ENCODE measurements at regions not wholly inside any gene's neighbourhood (a gene's known extent, or its start where the extent isn't known, plus 50 kb on each side); places are given as distances from the start of the nearest gene placed in this dataset.

- no peak for DNase-seq (ENCODE audit: low spot score)
These were observed 50.3 kb upstream of the FNDC1 start for GRCh38 chr6:159118924-159119323.

- DNase-seq (ENCODE audit: low spot score), result no peak
These were observed 51.6 kb upstream of the FNDC1 start for GRCh38 chr6:159117563-159117962.

- no peak for DNase-seq (ENCODE audit: low spot score)
These were observed 52.2 kb upstream of the FNDC1 start for GRCh38 chr6:159117046-159117445.

DNA sequence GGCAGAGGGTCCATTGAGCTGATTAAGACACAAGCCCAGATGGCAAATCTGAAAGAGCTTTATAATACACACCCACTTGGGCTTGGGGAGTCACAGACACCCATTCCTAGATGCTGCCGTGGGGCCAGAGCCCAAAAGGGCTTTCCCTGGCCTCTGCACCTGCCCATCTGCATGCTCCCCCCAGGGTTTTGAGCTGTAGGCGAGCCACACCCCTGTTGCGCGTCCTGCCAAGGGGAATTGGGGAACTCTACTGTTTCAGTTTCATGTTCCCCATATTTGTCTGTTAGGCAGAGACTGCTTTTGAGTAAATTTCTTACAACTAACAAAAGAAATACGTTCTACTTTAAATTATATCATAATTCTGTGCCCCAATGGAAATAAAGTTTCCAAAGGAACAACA lies 52.9 kb upstream of the FNDC1 start:
- no peak for DNase-seq (ENCODE audit: low spot score)

DNA sequence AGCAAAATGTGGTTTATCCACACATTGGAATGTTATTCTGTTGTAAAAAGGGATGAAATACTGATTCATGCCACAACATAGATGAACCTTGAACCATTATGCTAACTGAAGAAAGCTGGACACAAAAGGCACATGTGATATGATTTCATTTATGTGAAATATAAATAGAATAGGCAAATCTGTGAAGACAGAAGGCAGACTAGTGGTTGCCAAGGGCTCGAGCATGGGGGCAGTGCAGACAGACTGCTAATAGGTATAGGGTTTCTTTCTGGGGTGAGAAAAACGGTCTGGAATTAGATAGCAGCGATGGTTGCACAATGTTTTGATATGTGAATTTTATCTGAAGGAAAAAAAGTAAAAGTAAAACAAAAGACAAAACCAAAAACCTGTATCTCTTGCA lies 54.6 kb upstream of the FNDC1 start:
- no peak for DNase-seq (ENCODE audit: low spot score)

DNA sequence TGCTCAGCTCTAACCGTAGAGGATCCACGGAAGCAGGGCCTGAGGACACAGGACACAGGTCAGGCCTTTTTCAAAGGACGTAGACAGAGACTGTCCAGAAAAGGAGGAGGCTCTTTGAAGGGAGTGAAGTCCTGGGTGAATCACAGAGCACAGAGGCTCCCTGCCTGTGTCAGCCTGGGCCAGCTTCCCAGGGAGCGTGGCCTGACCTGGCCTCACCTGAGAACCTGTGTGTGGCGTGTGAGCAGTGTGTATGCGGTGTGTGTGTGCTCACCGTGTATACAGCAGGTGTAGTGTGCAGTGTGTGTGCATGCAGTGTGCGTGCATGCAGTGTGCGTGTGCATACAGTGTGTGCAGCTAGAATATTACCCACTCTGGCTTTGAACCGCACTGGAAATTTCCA lies 56.0 kb upstream of the FNDC1 start:
- DNase-seq (ENCODE audit: low spot score), result no peak

GRCh38 chr6:159112714-159113113 lies 56.5 kb upstream of the FNDC1 start:
- no peak for DNase-seq (ENCODE audit: low spot score)

DNA sequence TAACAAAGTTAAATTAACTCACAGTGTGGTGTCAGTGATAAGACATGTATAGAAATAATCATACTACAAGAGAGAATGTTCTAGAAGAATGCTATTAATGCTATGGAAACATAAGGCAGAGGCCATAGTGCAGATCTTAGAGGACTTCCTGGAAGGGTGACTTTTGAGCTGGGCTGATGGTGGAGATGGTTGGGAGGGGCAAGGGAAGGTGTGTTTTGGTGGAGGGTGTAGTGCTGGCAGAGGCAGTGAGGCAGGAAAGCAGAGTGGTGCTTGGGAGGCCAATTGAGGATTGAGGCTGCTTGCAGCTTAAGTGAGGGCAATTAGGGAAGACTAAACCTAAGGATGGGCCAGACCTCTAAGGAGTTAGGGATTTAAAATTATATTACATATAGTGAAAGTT lies 58.5 kb upstream of the FNDC1 start:
- DNase-seq (ENCODE audit: low spot score), result no peak

DNA sequence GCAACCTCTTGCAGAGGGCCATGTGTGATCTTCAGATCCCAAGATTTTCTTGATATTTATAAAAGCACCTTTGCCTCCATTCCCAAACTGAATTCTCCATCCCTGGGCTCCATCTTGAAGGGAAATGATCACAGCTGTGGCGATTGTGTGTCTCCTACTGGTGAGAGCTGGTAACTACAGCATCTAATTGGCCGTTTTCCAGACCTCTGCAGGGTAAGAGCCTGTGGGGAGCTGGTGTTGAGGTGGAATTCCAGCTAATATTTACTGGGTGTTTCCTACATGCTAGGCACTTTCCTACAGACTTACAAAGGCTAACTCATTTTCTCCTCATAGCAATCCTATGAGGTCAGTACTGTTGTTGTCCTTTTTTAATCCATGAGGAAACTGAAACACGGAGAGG lies 59.2 kb upstream of the FNDC1 start:
- DNase-seq (ENCODE audit: low spot score), result peak; percentile 66

DNA sequence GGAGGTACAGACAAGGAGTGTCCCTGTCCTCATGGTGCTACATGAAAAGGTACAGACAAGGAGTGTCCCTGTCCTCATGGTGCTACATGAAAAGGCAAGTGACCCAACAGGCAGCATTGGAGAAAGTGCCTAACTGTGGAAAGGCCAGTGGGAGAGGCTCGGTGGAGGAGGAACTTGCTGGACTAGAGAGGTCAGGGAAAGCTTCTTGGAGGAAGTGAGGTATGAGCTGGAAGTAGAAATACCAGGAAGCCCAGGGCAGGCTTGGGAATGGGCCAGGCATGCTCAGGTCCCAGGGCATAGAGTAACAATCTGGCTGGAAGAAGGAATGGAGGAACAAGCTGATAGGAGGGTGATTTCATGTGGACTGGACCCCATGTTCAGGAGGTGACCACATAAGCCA lies 59.8 kb upstream of the FNDC1 start:
- DNase-seq (ENCODE audit: low spot score), result peak; percentile 30

DNA sequence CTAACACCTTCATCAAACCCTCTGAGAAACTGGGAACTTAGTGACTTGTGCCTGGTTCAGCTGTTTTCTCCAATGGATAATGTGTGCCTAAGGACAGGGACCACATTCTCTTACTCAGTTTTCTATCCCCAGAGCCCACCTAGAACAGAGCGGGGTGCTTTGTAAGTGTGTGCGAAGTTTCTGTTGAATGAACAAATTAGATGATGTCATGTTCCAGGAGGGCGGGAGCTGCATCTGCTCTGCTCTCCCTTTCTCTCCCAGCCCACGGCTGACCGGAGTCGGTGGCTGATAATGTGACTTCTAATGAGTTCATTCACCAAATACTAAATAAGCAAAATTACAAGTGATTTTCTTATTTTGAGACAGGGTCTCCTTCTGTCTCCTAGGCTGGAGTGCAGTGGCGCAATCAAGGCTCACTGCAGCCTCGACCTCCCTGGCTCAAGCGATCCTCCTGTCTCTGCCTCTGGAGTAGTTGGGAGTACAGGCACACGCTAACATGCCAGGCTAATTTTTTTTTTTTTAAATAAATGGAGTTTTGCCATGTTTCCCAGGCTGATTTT lies 60.7 kb upstream of the FNDC1 start:
- DNase-seq (ENCODE audit: low spot score), result peak; percentile 17

DNA sequence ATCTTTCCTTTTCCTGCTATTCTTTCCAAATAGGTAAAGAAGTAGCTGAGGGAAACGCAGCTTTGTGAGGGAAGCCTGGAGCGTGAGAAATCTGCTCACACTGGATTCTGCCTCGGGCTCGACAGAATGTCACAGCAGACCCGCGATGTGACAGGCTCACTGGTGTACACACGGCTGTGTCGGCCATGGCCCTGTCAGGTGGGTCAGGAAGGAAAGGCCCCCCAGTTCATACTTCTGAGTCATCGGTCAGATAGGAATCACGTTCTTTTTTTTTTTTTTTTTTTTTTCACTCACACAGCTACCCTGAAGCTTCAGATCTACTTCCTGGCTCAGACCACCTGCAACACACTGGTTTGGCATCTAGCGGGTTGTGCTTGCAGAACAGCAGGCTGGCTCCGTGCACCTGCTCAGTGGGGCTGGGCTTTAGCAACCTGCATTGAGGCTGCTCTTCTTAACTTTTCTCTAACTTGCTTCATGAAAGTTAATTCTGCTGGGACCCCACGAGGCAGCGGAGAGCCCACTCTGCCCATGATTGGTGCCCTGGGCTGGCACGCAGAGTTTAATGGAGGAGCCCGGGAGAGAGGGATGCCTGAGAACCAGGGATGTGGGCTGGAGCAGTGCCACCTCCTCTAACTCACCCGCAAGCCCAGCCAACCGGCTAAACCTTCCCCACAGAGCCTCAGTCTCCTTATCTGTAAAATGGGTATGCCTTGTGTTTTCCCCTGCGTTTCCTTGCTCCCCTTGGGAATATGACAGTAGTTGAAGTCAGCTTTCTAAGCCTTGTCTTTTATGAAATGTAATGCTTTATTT lies 61.5 kb upstream of the FNDC1 start:
- DNase-seq (ENCODE audit: low spot score), result peak; percentile 12

DNA sequence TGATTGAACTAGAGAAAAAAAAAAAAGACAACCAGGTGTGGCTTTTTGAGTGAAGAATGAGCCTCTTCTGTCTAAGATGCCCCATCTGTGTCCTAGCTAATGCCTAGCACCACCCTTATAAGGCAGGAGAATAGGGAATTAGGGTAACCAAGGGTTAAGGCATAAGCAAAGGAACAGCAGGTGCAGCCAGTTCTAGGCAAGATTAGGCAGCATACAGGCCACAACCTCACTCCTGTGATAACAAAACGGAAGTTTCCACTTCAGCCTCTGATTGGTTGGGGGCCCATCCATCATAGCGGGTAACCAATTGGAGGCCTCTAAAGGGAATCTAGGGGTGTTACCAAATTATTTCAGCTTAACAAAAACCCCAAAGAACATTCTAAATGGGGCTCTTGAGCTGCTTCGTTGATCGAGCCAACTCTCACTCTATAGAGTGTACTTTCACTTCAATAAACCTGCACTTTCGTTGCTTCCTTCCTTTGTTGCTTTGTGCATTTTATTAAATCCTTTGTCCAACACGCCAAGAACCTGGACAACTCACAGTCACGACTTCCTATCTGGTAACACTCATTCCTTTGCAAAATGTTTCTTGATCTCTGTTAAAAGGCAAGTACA lies 61.9 kb upstream of the TAGAP start:
- DNase-seq (ENCODE audit: low spot score), result peak; percentile 52

DNA sequence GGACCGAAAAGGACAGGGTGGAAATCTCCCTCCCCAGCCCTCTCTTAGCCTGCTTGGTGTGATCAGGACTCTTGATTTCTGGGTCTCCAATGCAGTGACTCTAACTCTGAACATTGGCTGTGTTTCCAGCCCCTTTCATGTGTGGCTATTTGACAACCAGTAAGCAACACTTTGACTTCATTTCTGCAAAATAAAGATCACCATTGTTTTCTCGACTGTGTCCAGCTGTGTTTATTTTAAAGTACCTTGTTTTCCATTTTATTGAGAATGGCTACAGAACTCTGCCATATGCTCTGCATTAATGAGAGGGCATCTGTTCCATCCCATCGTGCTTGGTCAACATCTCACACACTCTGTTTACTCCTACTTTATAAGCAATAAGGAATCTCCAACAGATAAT lies 60.9 kb upstream of the TAGAP start:
- no peak for DNase-seq (ENCODE audit: low spot score)

- no peak for DNase-seq (ENCODE audit: low spot score)
These were observed 60.1 kb upstream of the TAGAP start for GRCh38 chr6:159104931-159105330.

DNA sequence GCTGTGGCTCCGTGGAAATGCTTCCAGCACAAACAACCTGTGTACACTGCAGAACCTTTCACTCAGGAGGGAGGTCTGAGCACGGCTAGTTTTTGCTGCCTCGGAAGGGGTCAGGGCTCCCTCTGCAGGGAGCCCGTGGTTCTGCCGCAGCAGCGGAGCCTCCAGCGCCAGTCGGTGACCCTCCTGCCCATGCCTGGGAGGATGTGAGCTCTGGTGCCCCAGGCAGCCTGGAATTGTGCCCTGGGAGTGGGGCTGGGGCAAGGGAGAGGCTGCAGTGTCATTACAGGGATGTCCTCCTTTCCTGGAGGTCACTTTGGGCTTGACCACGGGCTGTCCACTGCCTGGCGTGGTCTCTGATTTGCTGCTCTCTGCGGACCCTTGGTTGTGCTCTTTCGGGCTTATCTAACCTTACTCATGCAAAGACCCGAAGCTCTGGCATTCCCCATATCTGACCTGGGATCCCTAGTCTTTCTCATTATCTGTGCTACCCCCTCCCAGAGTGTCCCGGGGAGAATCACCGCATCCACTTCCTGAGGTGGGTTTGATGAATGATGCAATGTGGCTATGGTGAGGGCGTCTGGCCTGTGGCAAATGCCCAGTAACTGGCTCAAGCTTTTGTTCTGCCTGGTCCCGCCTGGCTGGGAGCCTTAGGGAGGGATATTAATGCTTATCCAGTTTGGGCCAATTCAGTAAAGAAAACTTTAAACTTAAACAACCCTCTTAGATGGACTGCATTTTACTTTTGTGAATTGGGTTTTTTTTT lies 59.6 kb upstream of the TAGAP start:
- peak; percentile 68 for DNase-seq (ENCODE audit: low spot score)

GRCh38 chr6:159103396-159104162 lies 58.8 kb upstream of the TAGAP start:
- no peak for DNase-seq (ENCODE audit: low spot score)

DNA sequence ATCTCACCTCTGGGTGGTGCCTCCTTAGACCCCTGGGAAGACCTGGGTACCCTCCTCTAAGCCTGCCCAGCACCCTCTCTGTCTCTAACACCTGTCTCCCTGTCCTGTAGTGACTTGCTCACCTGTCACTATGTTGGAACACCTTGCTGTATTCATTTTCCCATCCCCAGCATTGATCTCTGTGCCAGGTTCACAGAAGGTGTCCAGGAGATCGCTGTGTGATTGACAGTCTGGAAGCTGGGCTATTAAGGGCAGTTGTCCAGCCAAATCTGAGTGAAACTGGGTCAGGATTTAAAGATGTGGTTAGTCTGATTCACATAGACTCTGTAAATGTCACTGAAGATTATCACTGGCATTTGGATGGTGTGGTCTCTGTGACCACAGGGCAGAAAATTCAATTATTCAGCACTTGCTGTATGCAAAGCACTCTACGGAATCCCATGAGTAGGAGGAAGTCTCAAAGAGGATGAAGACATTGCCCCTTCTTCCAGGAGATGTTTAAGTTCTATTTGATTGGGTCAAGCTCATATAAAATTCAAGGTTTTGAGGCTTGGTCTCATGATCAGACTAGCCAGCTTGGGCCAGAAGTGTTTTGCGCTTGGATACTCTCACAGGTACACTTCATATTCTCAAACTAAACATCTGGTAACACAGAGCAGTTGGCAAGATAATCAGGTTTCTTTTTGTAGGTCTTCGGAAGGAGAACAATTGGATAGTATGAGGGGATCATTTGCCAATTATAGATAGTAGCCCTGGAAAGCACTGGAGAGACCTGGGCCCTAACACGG lies 57.8 kb upstream of the TAGAP start:
- no peak for DNase-seq (ENCODE audit: low spot score)

DNA sequence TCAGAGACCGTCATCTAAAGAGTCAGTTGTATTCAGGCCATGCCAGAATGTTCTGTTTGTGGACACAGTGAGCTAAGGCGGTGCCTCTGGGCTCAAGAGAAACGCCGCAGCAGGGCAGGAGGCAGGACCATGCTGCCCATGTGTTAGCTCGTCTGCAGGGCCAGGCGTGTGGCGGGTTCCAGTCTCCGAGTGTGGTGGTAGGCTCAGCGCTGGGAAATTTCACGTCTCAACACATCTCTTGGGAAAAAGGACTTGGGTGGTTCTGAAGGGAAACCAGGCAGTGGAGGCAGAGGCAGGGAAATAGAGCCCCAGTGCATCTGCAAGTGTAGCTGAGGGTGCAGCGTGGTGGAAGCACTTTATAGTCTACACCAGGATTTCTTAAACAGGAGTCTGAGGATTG lies 56.9 kb upstream of the TAGAP start:
- no peak for DNase-seq (ENCODE audit: low spot score)

- DNase-seq (ENCODE audit: low spot score), result no peak
These were observed 55.8 kb upstream of the TAGAP start for GRCh38 chr6:159100395-159101182.
